Upper lobe of left lung (tissue), 4 donors: ENCODE measurements at regions not wholly inside any gene's neighbourhood (a gene's known extent, or its start where the extent isn't known, plus 50 kb on each side); places are given as distances from the start of the nearest gene placed in this dataset.

Source experiments
- POLR2A ChIP-seq, 4 donors: fragments of 450-650 bp; IDR thresholded peaks; one replicate each; pipeline ENCODE4 v1.5.1; 2016 to 2017; ENCODE audit warnings: antibody characterized with exemption in 4 of 4, mild to moderate bottlenecking in 2 of 4
- TF ChIP-seq, protein P1 (sequence below), 6 experiments: fragments of 450-650 bp in 4 of 6; fragments of 200-600 bp in 2 of 6; sonication (generic) in 2 of 6; IDR thresholded peaks; one replicate each; pipeline ENCODE4 v1.5.1; 2016 to 2019; ENCODE audit warnings: antibody characterized with exemption in 6 of 6

DNA sequence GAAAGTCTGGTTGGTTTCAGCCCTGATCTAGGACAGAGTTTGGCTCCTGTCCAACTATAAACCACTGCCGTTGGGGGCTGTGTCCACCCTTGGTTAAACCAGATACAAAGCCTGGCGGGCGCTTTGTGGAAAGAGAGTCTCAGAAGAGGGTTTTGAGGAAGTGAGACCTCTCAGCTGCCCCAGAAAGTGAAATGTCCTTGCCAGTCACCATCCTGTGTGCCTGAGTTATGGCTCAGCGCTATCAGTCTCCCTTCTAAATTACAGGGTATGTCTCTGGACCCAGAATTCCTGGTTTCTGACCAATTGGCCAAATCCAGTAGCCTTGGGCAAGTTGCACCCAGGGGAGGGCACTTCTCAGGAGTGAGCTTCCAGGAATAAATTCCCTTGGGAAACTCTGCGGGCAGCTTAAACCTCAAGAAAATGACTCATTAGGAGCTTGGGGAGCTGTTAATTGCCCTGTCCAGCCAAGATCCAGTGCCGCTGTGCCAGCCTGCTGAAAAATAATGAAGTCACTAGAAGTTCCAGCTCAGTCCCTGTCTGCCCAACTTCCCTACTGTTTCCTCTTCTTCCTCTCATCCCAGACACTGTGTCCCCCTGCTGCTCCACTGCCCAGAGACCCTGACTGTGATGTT lies 66.7 kb upstream of the PDZD8 start:
- no peak for TF ChIP-seq POLR2A (IDR thresholded peaks at IDR 0.05)
- TF ChIP-seq, protein P1, sequence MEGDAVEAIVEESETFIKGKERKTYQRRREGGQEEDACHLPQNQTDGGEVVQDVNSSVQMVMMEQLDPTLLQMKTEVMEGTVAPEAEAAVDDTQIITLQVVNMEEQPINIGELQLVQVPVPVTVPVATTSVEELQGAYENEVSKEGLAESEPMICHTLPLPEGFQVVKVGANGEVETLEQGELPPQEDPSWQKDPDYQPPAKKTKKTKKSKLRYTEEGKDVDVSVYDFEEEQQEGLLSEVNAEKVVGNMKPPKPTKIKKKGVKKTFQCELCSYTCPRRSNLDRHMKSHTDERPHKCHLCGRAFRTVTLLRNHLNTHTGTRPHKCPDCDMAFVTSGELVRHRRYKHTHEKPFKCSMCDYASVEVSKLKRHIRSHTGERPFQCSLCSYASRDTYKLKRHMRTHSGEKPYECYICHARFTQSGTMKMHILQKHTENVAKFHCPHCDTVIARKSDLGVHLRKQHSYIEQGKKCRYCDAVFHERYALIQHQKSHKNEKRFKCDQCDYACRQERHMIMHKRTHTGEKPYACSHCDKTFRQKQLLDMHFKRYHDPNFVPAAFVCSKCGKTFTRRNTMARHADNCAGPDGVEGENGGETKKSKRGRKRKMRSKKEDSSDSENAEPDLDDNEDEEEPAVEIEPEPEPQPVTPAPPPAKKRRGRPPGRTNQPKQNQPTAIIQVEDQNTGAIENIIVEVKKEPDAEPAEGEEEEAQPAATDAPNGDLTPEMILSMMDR (IDR thresholded peaks at IDR 0.05), result no peak
